ENCODE measurements at regions not wholly inside any gene's neighbourhood (a gene's known extent, or its start where the extent isn't known, plus 50 kb on each side); places are given as distances from the start of the nearest gene placed in this dataset.

DNA sequence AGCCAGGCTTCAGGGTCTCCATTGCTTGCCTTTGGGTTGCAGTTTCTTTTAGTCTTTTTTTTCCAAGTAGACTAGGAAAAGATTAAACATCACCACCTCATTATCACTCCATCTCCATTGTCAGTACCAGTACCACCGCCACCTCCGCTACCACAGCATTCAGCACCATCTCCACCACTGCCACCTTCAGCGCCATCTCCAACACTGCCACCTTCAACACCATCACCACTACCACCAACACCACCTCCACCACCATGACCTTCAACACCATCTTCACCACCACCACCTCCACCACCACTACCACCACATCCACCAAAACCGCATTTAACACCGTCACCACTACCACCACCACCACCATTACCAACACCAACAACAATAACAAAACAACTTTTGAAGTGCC lies 141.5 kb upstream of the MPHOSPH6 start:
- H3K79me2 ChIP-seq (ENCODE audit: control insufficient read depth, insufficient read depth, low read length), result no peaks in the 10 kb centered on the region
- H3K27ac ChIP-seq (ENCODE audit: insufficient read depth, low read depth, low read length), result no peak overlapping the region
- BruUV-seq (replicated peaks), result no TSS peak
- DNase-seq (ENCODE audit: low read depth, low spot score), result no peak
- no peak overlapping the region for H2AFZ ChIP-seq (ENCODE audit: low read depth, low read length)
- no peaks in the 10 kb centered on the region for H3K4me1 ChIP-seq (ENCODE audit: control insufficient read depth, extremely low read depth, insufficient read depth, low read length)
- no peak overlapping the region for H3K9ac ChIP-seq (replicated peaks; ENCODE audit: extremely low read depth, insufficient read depth, low read length)
- TF ChIP-seq, protein P1, sequence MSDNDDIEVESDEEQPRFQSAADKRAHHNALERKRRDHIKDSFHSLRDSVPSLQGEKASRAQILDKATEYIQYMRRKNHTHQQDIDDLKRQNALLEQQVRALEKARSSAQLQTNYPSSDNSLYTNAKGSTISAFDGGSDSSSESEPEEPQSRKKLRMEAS (IDR thresholded peaks at IDR 0.05; ENCODE audit: insufficient read depth, insufficient read length), result no peak
- TF ChIP-seq GATA2 (IDR thresholded peaks at IDR 0.05; ENCODE audit: insufficient read depth, insufficient read length, low read depth, low read length), result no peak
- TF ChIP-seq JUN (IDR thresholded peaks at IDR 0.05; ENCODE audit: borderline replicate concordance, insufficient read depth, insufficient read length, low read depth), result no peak
- no peak for TF ChIP-seq POLR2A (IDR thresholded peaks at IDR 0.05; ENCODE audit: low read depth, low read length)
- no peak for TF ChIP-seq POLR2AphosphoS5 (IDR thresholded peaks at IDR 0.05; ENCODE audit: insufficient read depth, low read depth, low read length)
- no peak for TF ChIP-seq FOS (IDR thresholded peaks at IDR 0.05; ENCODE audit: borderline replicate concordance, insufficient read depth, low read length)
- no peak for TF ChIP-seq EZH2 (IDR thresholded peaks at IDR 0.05; ENCODE audit: borderline replicate concordance, low read depth, low read length, severe bottlenecking)
- no peak for TF ChIP-seq CTCF (IDR thresholded peaks at IDR 0.05; ENCODE audit: extremely low read depth in 1 of 2, insufficient read depth in 1 of 2, low read depth in 1 of 2, low read length in 2 of 2)
- TF ChIP-seq MYC (IDR thresholded peaks at IDR 0.05; ENCODE audit: low read depth, low read length), result no peak
- dilution Hi-C loops (cut with MboI; ENCODE audit: extremely low pct_ligation_motif_present, low sequenced_read_pairs), result no loop called here
- no peaks in the 10 kb centered on the region for H3K9me3 ChIP-seq (replicated peaks; ENCODE audit: control insufficient read depth, insufficient read depth, low read length)
- H3K27me3 ChIP-seq (ENCODE audit: control insufficient read depth in 2 of 2, insufficient read depth in 2 of 2, low read length in 2 of 2), result no peaks in the 10 kb centered on the region
- no peak for FAIRE-seq
- ChIA-PET POLR2A (no interaction called here), CTCF (no interaction called here)
- no peaks in the 10 kb centered on the region for H4K20me1 ChIP-seq (replicated peaks; ENCODE audit: control insufficient read depth, extremely low read depth, insufficient read depth, low read length)
- H3K36me3 ChIP-seq (ENCODE audit: control insufficient read depth in 2 of 2, extremely low read depth in 1 of 2, insufficient read depth in 2 of 2, low read length in 2 of 2), result no peaks in the 10 kb centered on the region
- H3K4me2 ChIP-seq (ENCODE audit: insufficient read depth, low read length), result no peak overlapping the region
- intact Hi-C loops (cut with micrococcal nuclease), result no loop called here
- no peak overlapping the region for H3K4me3 ChIP-seq (replicated peaks in 1 of 3; ENCODE audit: insufficient read depth in 1 of 3, low read depth in 1 of 3, low read length in 3 of 3)
- no peaks in the 10 kb centered on the region for H3K9me1 ChIP-seq (replicated peaks; ENCODE audit: control insufficient read depth, extremely low read depth, insufficient read depth, low read length)

Measured in endothelial cell of umbilical vein (primary cell).